Body of pancreas (tissue), 4 donors: ENCODE measurements at regions not wholly inside any gene's neighbourhood (a gene's known extent, or its start where the extent isn't known, plus 50 kb on each side); places are given as distances from the start of the nearest gene placed in this dataset.

ENCODE experiments used
- CTCF ChIP-seq, 7 experiments: fragments of 450-650 bp in 4 of 7; fragments of 200-600 bp in 3 of 7; sonication (generic) in 3 of 7; IDR thresholded peaks; one replicate each; pipeline ENCODE4 v1.5.1; 2016 to 2019; ENCODE audit warnings: antibody characterized with exemption in 7 of 7
- POLR2A ChIP-seq, 3 donors: fragments of 450-650 bp; IDR thresholded peaks; one replicate each; pipeline ENCODE4 v1.6.1; 2016; ENCODE audit warnings: antibody characterized with exemption in 3 of 3, mild to moderate bottlenecking in 2 of 3

GRCh38 chr11:79582434-79582833 lies 141.6 kb upstream of the TENM4 start:
- TF ChIP-seq CTCF (IDR thresholded peaks at IDR 0.05): no peak
- no peak for TF ChIP-seq POLR2A (IDR thresholded peaks at IDR 0.05)
